ENCODE measurements at regions not wholly inside any gene's neighbourhood (a gene's known extent, or its start where the extent isn't known, plus 50 kb on each side); places are given as distances from the start of the nearest gene placed in this dataset.
"Not testable (repeated sequence)": the region's sequence is repeated elsewhere in the genome, so short reads cannot be mapped to it uniquely, and the experiment has no call there.

GRCh38 chr17:21573961-21574610 is 118.2 kb upstream of the KCNJ18 start:
- TF ChIP-seq, protein P1, sequence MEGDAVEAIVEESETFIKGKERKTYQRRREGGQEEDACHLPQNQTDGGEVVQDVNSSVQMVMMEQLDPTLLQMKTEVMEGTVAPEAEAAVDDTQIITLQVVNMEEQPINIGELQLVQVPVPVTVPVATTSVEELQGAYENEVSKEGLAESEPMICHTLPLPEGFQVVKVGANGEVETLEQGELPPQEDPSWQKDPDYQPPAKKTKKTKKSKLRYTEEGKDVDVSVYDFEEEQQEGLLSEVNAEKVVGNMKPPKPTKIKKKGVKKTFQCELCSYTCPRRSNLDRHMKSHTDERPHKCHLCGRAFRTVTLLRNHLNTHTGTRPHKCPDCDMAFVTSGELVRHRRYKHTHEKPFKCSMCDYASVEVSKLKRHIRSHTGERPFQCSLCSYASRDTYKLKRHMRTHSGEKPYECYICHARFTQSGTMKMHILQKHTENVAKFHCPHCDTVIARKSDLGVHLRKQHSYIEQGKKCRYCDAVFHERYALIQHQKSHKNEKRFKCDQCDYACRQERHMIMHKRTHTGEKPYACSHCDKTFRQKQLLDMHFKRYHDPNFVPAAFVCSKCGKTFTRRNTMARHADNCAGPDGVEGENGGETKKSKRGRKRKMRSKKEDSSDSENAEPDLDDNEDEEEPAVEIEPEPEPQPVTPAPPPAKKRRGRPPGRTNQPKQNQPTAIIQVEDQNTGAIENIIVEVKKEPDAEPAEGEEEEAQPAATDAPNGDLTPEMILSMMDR (IDR thresholded peaks at IDR 0.05; ENCODE audit: partially characterized antibody, unreplicated experiment), result no peak
- DNase-seq, result no peak
- H3K27ac Mint-ChIP-seq (ENCODE audit: unreplicated experiment), result no peak overlapping the region
- peaks cover 1% of the 10 kb centered on the region for H3K9me3 Mint-ChIP-seq (ENCODE audit: unreplicated experiment)
- no peaks in the 10 kb centered on the region for H3K36me3 Mint-ChIP-seq (ENCODE audit: unreplicated experiment)
- no peak overlapping the region for H3K4me3 Mint-ChIP-seq (ENCODE audit: unreplicated experiment)
- no peaks in the 10 kb centered on the region for H3K4me1 Mint-ChIP-seq (ENCODE audit: low read depth, unreplicated experiment)
- no peaks in the 10 kb centered on the region for H3K27me3 Mint-ChIP-seq (ENCODE audit: unreplicated experiment)

GRCh38 chr17:21574611-21575255 is 117.6 kb upstream of the KCNJ18 start:
- not testable (repeated sequence) for H3K36me3 Mint-ChIP-seq (ENCODE audit: unreplicated experiment); H3K4me3 Mint-ChIP-seq (ENCODE audit: unreplicated experiment); H3K27me3 Mint-ChIP-seq (ENCODE audit: unreplicated experiment); H3K4me1 Mint-ChIP-seq (ENCODE audit: low read depth, unreplicated experiment); H3K27ac Mint-ChIP-seq (ENCODE audit: unreplicated experiment); H3K9me3 Mint-ChIP-seq (ENCODE audit: unreplicated experiment); DNase-seq

GRCh38 chr17:21578783-21579182 is 113.5 kb upstream of the KCNJ18 start:
- H3K9me3 Mint-ChIP-seq (ENCODE audit: unreplicated experiment); H3K27ac Mint-ChIP-seq (ENCODE audit: unreplicated experiment); H3K36me3 Mint-ChIP-seq (ENCODE audit: unreplicated experiment); DNase-seq; H3K4me1 Mint-ChIP-seq (ENCODE audit: low read depth, unreplicated experiment); H3K27me3 Mint-ChIP-seq (ENCODE audit: unreplicated experiment); H3K4me3 Mint-ChIP-seq (ENCODE audit: unreplicated experiment): not testable (repeated sequence)

DNA sequence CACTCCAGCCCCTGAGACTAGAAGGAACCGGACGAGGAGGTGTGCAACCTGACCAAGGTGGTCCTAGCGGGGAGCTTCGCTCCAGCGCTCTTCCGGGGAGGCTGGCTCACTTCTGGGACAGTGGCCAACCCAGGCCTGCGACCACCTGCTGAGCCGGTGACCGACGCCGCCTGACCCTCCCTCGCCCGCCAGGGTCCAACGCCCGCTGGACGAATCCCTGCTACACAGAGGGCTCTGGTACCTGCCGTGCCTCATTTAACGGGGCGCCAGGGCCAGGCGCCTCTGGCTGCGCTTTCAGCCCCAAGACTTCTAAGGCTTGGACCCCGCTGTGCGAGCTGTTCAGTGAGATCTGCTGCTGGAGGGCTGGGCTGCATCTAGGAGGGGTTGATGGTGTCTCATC is 99.5 kb upstream of the KCNJ18 start:
- H3K27me3 Mint-ChIP-seq (ENCODE audit: unreplicated experiment), result no peaks in the 10 kb centered on the region
- no peaks in the 10 kb centered on the region for H3K36me3 Mint-ChIP-seq (ENCODE audit: unreplicated experiment)
- H3K27ac Mint-ChIP-seq (ENCODE audit: unreplicated experiment), result no peak overlapping the region
- no peak for DNase-seq
- H3K4me3 Mint-ChIP-seq (ENCODE audit: unreplicated experiment), result no peak overlapping the region
- peaks cover 3% of the 10 kb centered on the region for H3K4me1 Mint-ChIP-seq (ENCODE audit: low read depth, unreplicated experiment)
- H3K9me3 Mint-ChIP-seq (ENCODE audit: unreplicated experiment), result peaks cover 2% of the 10 kb centered on the region
- TF ChIP-seq, protein P1 (IDR thresholded peaks at IDR 0.05; ENCODE audit: partially characterized antibody, unreplicated experiment), result no peak

GRCh38 chr17:21593452-21594105 is 98.7 kb upstream of the KCNJ18 start:
- not testable (repeated sequence) for H3K4me1 Mint-ChIP-seq (ENCODE audit: low read depth, unreplicated experiment); H3K4me3 Mint-ChIP-seq (ENCODE audit: unreplicated experiment); DNase-seq; H3K27ac Mint-ChIP-seq (ENCODE audit: unreplicated experiment); H3K36me3 Mint-ChIP-seq (ENCODE audit: unreplicated experiment); H3K9me3 Mint-ChIP-seq (ENCODE audit: unreplicated experiment); H3K27me3 Mint-ChIP-seq (ENCODE audit: unreplicated experiment)

- Mint-ChIP-seq H3K4me3 (ENCODE audit: unreplicated experiment) (no peak overlapping the region), H3K4me1 (ENCODE audit: low read depth, unreplicated experiment) (peaks cover 3% of the 10 kb centered on the region), H3K36me3 (ENCODE audit: unreplicated experiment) (no peaks in the 10 kb centered on the region), H3K27me3 (ENCODE audit: unreplicated experiment) (no peaks in the 10 kb centered on the region), H3K9me3 (ENCODE audit: unreplicated experiment) (peaks cover 2% of the 10 kb centered on the region), H3K27ac (ENCODE audit: unreplicated experiment) (no peak overlapping the region)
- DNase-seq, result no peak
- TF ChIP-seq, protein P1 (IDR thresholded peaks at IDR 0.05; ENCODE audit: partially characterized antibody, unreplicated experiment), result no peak
Measured at GRCh38 chr17:21595086-21595485, 97.2 kb upstream of the KCNJ18 start.

All from glutamatergic neuron (in vitro differentiated cells).